SK-N-SH treated with all-trans-retinoic acid at 6 μM for 48 hours (cell line): ENCODE measurements at regions not wholly inside any gene's neighbourhood (a gene's known extent, or its start where the extent isn't known, plus 50 kb on each side); places are given as distances from the start of the nearest gene placed in this dataset.

Experiments used
- ATAC-seq: fragments of 200-7000 bp; cut with Tn5 transposase; 3 replicates; pipeline ENCODE4 v1.9.1; 2020; ENCODE audit warnings: mild to moderate bottlenecking, moderate library complexity
- ARNTL ChIP-seq: fragments of 450-650 bp; formaldehyde crosslinking; IDR thresholded peaks from 2 replicates; pipeline ENCODE4 v1.5.0; 2020; ENCODE audit warnings: low read depth, mild to moderate bottlenecking, moderate library complexity, borderline replicate concordance
- BACH2 ChIP-seq: fragments of 250-450 bp; sonication (Bioruptor Pico); IDR thresholded peaks from 2 replicates; pipeline ENCODE4 v1.9.0; 2021; ENCODE audit warnings: mild to moderate bottlenecking, borderline replicate concordance
- CSDC2 ChIP-seq: fragments of 250-450 bp; sonication (Bioruptor Pico); IDR thresholded peaks from 2 replicates; pipeline ENCODE4 v1.5.0; 2020; ENCODE audit warnings: mild to moderate bottlenecking, moderate library complexity
- ESRRG ChIP-seq: fragments of 250-450 bp; sonication (Bioruptor Pico); IDR thresholded peaks from 2 replicates; pipeline ENCODE4 v1.6.1; 2021; ENCODE audit warnings: mild to moderate bottlenecking
- GLIS3 ChIP-seq: fragments of 250-450 bp; sonication (Bioruptor Pico); IDR thresholded peaks from 2 replicates; pipeline ENCODE4 v1.5.0; 2020; ENCODE audit warnings: mild to moderate bottlenecking, moderate library complexity
- ISL1 ChIP-seq: fragments of 250-450 bp; sonication (Bioruptor Pico); IDR thresholded peaks from 2 replicates; pipeline ENCODE4 v2.1.2; 2022; ENCODE audit warnings: mild to moderate bottlenecking, moderate library complexity
- OSR1 ChIP-seq: fragments of 250-450 bp; sonication (Bioruptor Pico); IDR thresholded peaks from 2 replicates; pipeline ENCODE4 v1.8.0; 2022; ENCODE audit warnings: moderate library complexity, mild to moderate bottlenecking, inconsistent platforms
- PPARA ChIP-seq: fragments of 250-450 bp; sonication (Bioruptor Pico); IDR thresholded peaks from 2 replicates; pipeline ENCODE4 v1.5.0; 2020; ENCODE audit warnings: mild to moderate bottlenecking, borderline replicate concordance
- RARB ChIP-seq: fragments of 250-450 bp; sonication (Bioruptor Pico); IDR thresholded peaks from 2 replicates; pipeline ENCODE4 v1.8.0; 2021; ENCODE audit warnings: mild to moderate bottlenecking, moderate library complexity
- SNAI2 ChIP-seq: fragments of 250-450 bp; sonication (Bioruptor Pico); IDR thresholded peaks from 2 replicates; pipeline ENCODE4 v1.5.0; 2020; ENCODE audit warnings: mild to moderate bottlenecking, moderate library complexity
- TOX ChIP-seq: fragments of 250-450 bp; sonication (Bioruptor Pico); IDR thresholded peaks from 2 replicates; pipeline ENCODE4 v1.8.0; 2021; ENCODE audit warnings: mild to moderate bottlenecking, moderate library complexity, borderline replicate concordance
- ZC3H10 ChIP-seq: fragments of 250-450 bp; sonication (Bioruptor Pico); IDR thresholded peaks from 2 replicates; pipeline ENCODE4 v1.5.1; 2021; ENCODE audit warnings: mild to moderate bottlenecking, moderate library complexity
- ZFP3 ChIP-seq: fragments of 250-450 bp; sonication (Bioruptor Pico); IDR thresholded peaks from 2 replicates; pipeline ENCODE4 v1.5.0; 2020; ENCODE audit warnings: mild to moderate bottlenecking, moderate library complexity
- ZFP30 ChIP-seq: fragments of 450-650 bp; formaldehyde crosslinking; IDR thresholded peaks from 2 replicates; pipeline ENCODE4 v1.5.0; 2022; ENCODE audit warnings: mild to moderate bottlenecking, moderate library complexity
- ZNF70 ChIP-seq: fragments of 450-650 bp; formaldehyde crosslinking; IDR thresholded peaks from 2 replicates; pipeline ENCODE4 v1.5.0; 2020; ENCODE audit warnings: mild to moderate bottlenecking, moderate library complexity
- ZNF8 ChIP-seq: fragments of 450-650 bp; formaldehyde crosslinking; IDR thresholded peaks from 2 replicates; pipeline ENCODE4 v1.5.0; 2020; ENCODE audit warnings: mild to moderate bottlenecking, moderate library complexity
- TF ChIP-seq, protein P1 (sequence below): fragments of 250-450 bp; sonication (Bioruptor Pico); IDR thresholded peaks from 2 replicates; pipeline ENCODE4 v1.5.1; 2021; ENCODE audit warnings: mild to moderate bottlenecking, moderate library complexity
- TF ChIP-seq, protein P2 (sequence below): fragments of 250-450 bp; sonication (Bioruptor Pico); IDR thresholded peaks from 2 replicates; pipeline ENCODE4 v1.5.1; 2020; ENCODE audit warnings: low read depth, mild to moderate bottlenecking, moderate library complexity
- TF ChIP-seq, protein P3 (sequence below): fragments of 250-450 bp; sonication (Bioruptor Pico); IDR thresholded peaks from 2 replicates; pipeline ENCODE4 v1.8.0; 2021; ENCODE audit warnings: low read depth, mild to moderate bottlenecking, moderate library complexity, borderline replicate concordance
- TF ChIP-seq, protein P4 (sequence below): fragments of 250-450 bp; sonication (Bioruptor Pico); IDR thresholded peaks from 2 replicates; pipeline ENCODE4 v1.5.0; 2020; ENCODE audit warnings: mild to moderate bottlenecking, moderate library complexity

- TF ChIP-seq, protein P1, sequence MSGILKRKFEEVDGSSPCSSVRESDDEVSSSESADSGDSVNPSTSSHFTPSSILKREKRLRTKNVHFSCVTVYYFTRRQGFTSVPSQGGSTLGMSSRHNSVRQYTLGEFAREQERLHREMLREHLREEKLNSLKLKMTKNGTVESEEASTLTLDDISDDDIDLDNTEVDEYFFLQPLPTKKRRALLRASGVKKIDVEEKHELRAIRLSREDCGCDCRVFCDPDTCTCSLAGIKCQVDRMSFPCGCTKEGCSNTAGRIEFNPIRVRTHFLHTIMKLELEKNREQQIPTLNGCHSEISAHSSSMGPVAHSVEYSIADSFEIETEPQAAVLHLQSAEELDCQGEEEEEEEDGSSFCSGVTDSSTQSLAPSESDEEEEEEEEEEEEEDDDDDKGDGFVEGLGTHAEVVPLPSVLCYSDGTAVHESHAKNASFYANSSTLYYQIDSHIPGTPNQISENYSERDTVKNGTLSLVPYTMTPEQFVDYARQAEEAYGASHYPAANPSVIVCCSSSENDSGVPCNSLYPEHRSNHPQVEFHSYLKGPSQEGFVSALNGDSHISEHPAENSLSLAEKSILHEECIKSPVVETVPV (CRISPR knock-in tag), result no peak
- TF ChIP-seq ZNF70 (CRISPR knock-in tag), result no peak
Observed at GRCh38 chr12:58064666-58065065, 123.3 kb downstream of the ATP23 start (continued).

DNA sequence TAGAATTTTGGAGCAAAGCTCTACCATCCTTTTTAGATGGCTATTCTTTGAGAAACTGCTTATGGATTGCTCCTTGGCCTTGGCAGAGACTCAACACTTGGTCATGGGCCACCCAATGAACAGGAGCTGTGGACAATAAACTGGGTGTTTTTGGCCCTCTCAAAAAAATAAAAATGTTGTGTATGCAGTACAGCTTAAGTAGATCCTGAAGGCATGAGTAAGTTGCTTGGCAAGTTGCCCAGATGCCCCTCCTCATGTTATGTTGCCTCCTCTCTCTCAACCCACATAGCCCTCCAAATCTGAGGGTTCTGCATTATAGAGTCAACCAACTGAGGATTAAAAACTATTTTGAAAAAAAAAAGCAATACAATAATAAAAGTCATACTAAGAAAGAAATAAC is 124.9 kb downstream of the ATP23 start:
- TF ChIP-seq ZNF70 (CRISPR knock-in tag) (no peak), OSR1 (CRISPR knock-in tag) (no peak), GLIS3 (no peak)
- TF ChIP-seq, protein P2, sequence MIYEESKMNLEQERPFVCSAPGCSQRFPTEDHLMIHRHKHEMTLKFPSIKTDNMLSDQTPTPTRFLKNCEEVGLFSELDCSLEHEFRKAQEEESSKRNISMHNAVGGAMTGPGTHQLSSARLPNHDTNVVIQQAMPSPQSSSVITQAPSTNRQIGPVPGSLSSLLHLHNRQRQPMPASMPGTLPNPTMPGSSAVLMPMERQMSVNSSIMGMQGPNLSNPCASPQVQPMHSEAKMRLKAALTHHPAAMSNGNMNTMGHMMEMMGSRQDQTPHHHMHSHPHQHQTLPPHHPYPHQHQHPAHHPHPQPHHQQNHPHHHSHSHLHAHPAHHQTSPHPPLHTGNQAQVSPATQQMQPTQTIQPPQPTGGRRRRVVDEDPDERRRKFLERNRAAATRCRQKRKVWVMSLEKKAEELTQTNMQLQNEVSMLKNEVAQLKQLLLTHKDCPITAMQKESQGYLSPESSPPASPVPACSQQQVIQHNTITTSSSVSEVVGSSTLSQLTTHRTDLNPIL (CRISPR knock-in tag), result no peak
- ATAC-seq, result no peak

DNA sequence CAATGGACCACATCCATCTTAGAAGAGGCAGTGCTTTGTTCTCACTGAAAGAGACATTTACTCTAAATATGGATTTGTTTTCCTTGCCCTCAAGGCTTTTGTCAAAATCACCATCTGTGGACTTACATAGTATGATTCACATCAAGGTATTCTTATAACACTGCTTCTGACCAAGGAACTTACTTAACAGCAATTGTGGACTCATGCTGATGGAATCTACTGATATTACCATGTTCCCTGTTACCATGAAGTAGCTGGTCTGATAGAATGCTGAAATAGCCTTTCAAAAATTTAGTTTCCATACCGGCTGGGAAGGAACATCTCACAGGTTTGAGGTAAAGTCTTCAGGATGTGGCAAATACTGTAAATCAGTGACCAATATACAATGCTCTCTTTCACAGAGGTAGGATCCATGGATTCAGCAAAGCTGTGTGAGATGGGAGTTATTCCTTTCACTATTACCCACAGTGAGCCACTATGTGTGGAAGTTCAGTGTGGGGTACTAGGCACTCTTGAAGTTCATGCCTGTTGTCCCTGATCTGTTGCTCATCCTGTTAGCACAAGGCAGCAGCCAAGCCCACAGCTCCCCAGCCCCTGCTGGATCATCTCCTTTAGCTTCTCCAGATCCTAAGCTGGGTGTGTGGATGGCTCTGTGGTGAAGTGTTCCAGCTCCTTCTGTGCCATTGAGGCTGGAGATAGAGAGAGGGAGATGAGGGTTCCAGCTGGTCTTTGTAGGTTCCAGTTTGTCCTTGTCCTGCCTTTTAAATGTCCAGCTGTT is 126.4 kb downstream of the ATP23 start:
- no peak for ATAC-seq
- TF ChIP-seq CSDC2 (CRISPR knock-in tag) (no peak), OSR1 (CRISPR knock-in tag) (no peak), GLIS3 (no peak), ZNF8 (CRISPR knock-in tag) (no peak), ESRRG (CRISPR knock-in tag) (no peak)
- TF ChIP-seq, protein P2 (CRISPR knock-in tag), result no peak

DNA sequence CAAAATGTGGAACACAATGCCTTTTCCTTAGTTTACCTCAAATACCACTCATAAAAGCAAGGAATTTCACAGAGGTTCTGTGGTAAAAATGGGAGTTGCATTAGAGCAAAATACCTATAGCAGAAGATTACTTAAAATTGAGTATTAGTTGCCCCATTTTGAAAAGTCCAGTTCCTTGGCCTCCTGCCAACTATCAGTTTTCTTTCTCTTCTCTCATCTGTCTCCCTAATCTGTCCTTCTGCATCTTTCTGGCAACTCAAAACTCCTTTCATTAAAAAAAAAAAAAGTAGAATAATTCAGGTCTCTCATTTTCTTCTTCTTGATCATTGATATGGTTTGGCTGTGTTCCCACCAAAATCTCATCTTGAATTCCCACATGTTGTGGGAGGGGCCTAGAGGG is 127.3 kb downstream of the ATP23 start:
- TF ChIP-seq ISL1 (no peak), BACH2 (no peak), ZFP3 (CRISPR knock-in tag) (no peak), GLIS3 (no peak)
- no peak for ATAC-seq

DNA sequence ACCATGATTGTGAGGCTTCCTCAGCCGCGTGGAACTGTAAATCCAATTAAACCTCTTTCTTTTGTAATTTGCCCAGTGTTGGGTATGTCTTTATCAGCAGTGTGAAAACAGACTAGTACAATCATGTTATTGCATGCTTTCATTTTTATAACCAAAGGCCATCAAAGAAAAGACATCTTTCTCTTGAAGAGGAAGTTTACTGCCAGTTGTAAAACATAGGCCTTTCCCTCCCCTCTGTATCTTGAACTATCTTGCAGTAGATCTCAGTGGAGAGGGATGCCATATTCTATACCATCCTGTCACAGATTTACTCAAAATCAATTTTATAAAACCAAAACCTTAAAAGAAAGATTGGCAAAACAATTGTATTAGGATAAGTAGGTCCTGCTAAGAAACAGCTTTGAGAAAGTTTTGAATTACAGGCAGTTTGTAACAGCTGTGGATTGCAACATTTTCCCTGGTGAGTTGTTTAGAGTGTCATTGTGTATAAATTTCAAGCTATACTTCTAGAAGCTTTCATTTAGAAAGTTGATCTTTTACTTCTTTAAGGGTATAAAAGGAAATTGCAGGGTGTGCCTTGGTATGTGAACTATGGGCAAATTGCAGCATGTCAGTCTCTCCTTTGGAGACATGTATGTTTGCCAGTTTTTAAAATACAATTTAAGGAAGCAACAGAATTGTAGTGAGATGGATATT is 128.0 kb downstream of the ATP23 start:
- no peak for ATAC-seq
- TF ChIP-seq ESRRG (CRISPR knock-in tag) (no peak), ISL1 (no peak), OSR1 (CRISPR knock-in tag) (no peak)
- TF ChIP-seq, protein P3, sequence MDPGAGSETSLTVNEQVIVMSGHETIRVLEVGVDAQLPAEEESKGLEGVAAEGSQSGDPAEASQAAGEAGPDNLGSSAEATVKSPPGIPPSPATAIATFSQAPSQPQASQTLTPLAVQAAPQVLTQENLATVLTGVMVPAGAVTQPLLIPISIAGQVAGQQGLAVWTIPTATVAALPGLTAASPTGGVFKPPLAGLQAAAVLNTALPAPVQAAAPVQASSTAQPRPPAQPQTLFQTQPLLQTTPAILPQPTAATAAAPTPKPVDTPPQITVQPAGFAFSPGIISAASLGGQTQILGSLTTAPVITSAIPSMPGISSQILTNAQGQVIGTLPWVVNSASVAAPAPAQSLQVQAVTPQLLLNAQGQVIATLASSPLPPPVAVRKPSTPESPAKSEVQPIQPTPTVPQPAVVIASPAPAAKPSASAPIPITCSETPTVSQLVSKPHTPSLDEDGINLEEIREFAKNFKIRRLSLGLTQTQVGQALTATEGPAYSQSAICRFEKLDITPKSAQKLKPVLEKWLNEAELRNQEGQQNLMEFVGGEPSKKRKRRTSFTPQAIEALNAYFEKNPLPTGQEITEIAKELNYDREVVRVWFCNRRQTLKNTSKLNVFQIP (CRISPR knock-in tag), result no peak

- no peak for ATAC-seq
- no peak for TF ChIP-seq ESRRG (CRISPR knock-in tag)
- no peak for TF ChIP-seq SNAI2 (CRISPR knock-in tag)
- TF ChIP-seq ZFP30 (CRISPR knock-in tag), result no peak
- no peak for TF ChIP-seq ARNTL (CRISPR knock-in tag)
- TF ChIP-seq OSR1 (CRISPR knock-in tag), result no peak
- no peak for TF ChIP-seq ZC3H10
- TF ChIP-seq TOX (CRISPR knock-in tag), result no peak
- TF ChIP-seq, protein P4, sequence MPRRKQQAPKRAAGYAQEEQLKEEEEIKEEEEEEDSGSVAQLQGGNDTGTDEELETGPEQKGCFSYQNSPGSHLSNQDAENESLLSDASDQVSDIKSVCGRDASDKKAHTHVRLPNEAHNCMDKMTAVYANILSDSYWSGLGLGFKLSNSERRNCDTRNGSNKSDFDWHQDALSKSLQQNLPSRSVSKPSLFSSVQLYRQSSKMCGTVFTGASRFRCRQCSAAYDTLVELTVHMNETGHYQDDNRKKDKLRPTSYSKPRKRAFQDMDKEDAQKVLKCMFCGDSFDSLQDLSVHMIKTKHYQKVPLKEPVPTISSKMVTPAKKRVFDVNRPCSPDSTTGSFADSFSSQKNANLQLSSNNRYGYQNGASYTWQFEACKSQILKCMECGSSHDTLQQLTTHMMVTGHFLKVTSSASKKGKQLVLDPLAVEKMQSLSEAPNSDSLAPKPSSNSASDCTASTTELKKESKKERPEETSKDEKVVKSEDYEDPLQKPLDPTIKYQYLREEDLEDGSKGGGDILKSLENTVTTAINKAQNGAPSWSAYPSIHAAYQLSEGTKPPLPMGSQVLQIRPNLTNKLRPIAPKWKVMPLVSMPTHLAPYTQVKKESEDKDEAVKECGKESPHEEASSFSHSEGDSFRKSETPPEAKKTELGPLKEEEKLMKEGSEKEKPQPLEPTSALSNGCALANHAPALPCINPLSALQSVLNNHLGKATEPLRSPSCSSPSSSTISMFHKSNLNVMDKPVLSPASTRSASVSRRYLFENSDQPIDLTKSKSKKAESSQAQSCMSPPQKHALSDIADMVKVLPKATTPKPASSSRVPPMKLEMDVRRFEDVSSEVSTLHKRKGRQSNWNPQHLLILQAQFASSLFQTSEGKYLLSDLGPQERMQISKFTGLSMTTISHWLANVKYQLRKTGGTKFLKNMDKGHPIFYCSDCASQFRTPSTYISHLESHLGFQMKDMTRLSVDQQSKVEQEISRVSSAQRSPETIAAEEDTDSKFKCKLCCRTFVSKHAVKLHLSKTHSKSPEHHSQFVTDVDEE, result no peak
- no peak for TF ChIP-seq CSDC2 (CRISPR knock-in tag)
- TF ChIP-seq, protein P2 (CRISPR knock-in tag), result no peak
- no peak for TF ChIP-seq ZNF70 (CRISPR knock-in tag)
- TF ChIP-seq RARB (CRISPR knock-in tag), result no peak
- TF ChIP-seq PPARA (CRISPR knock-in tag), result no peak
- no peak for TF ChIP-seq ISL1
Observed at GRCh38 chr12:58071994-58072393, 130.6 kb downstream of the ATP23 start.
